ENCODE measurements at regions not wholly inside any gene's neighbourhood (a gene's known extent, or its start where the extent isn't known, plus 50 kb on each side); places are given as distances from the start of the nearest gene placed in this dataset.

- TF ChIP-seq JUNB (IDR thresholded peaks at IDR 0.05; ENCODE audit: unreplicated experiment) = no peak
- TF ChIP-seq ETS1 (IDR thresholded peaks at IDR 0.05) = no peak
- TF ChIP-seq STAT1 (IDR thresholded peaks at IDR 0.05; ENCODE audit: unreplicated experiment) = no peak
- no peak for TF ChIP-seq REST (IDR thresholded peaks at IDR 0.05; ENCODE audit: unreplicated experiment)
- TF ChIP-seq POLR2AphosphoS5 (IDR thresholded peaks at IDR 0.05; ENCODE audit: low read depth) = no peak
Measured at GRCh38 chr6:112441607-112442006, 94.5 kb downstream of the RFPL4B start (continued).

GRCh38 chr6:112443179-112444065 lies 96.3 kb downstream of the RFPL4B start:
- H3K27ac ChIP-seq (ENCODE audit: low read depth) = no peak overlapping the region
- no peak overlapping the region for H3K4me2 ChIP-seq
- TF ChIP-seq JUNB (IDR thresholded peaks at IDR 0.05; ENCODE audit: unreplicated experiment) (no peak), ZNF331 (CRISPR knock-in tag; IDR thresholded peaks at IDR 0.05; ENCODE audit: low read depth) (no peak), ETS1 (IDR thresholded peaks at IDR 0.05) (no peak), CTCF (conservative IDR thresholded peaks at IDR 0.05; ENCODE audit: low read depth in 2 of 2) (no peak), STAT1 (IDR thresholded peaks at IDR 0.05; ENCODE audit: unreplicated experiment) (no peak), ZNF114 (CRISPR knock-in tag; IDR thresholded peaks at IDR 0.05) (no peak), ZNF462 (CRISPR knock-in tag; IDR thresholded peaks at IDR 0.05) (no peak)

More at GRCh38 chr6:112443179-112444065, 96.3 kb downstream of the RFPL4B start:
- no peaks in the 10 kb centered on the region for H3K36me3 Mint-ChIP-seq (ENCODE audit: low read depth)
- H3K4me1 Mint-ChIP-seq = peaks cover 7% of the 10 kb centered on the region; the same call in 2 of the 3 replicates
- Histone ChIP-seq H3K4me1 (ENCODE audit: insufficient read depth) (no peaks in the 10 kb centered on the region), H3K9me2 (ENCODE audit: insufficient read depth) (no peaks in the 10 kb centered on the region), H3K4me3 (no peak overlapping the region), H4K20me1 (replicated peaks; ENCODE audit: insufficient read depth) (no peaks in the 10 kb centered on the region), H2AFZ (peak overlapping the region; percentile 60), H3K79me2 (replicated peaks; ENCODE audit: insufficient read depth) (no peaks in the 10 kb centered on the region), H3K27me3 (ENCODE audit: insufficient read depth) (no peaks in the 10 kb centered on the region), H3F3A (replicated peaks; ENCODE audit: low read depth) (no peaks in the 10 kb centered on the region), H3K36me3 (ENCODE audit: insufficient read depth) (no peaks in the 10 kb centered on the region)
- DNase-seq (ENCODE audit: low spot score) = no peak
- no peak overlapping the region for H3K4me3 Mint-ChIP-seq
- no peaks in the 10 kb centered on the region for H3K27me3 Mint-ChIP-seq (ENCODE audit: insufficient read depth, low read depth, poor library complexity)
- peak overlapping the region; percentile 68; the same call in 1 of the 2 replicates for H3K27ac Mint-ChIP-seq
- ATAC-seq = no peak
- no peaks in the 10 kb centered on the region for H3K9me3 Mint-ChIP-seq
